ENCODE measurements at regions not wholly inside any gene's neighbourhood (a gene's known extent, or its start where the extent isn't known, plus 50 kb on each side); places are given as distances from the start of the nearest gene placed in this dataset.
"Not testable (repeated sequence)": the region's sequence is repeated elsewhere in the genome, so short reads cannot be mapped to it uniquely, and the experiment has no call there.

GRCh38 chrX:66902081-66902480 is 263.2 kb upstream of the EDA2R start:
- DNase-seq: no peak

GRCh38 chrX:66900886-66901285 is 262.0 kb upstream of the EDA2R start:
- no peak for DNase-seq

- no peak for DNase-seq
These were observed 253.1 kb upstream of the EDA2R start for GRCh38 chrX:66892004-66892403.

- DNase-seq: no peak
These were observed 250.5 kb upstream of the EDA2R start for GRCh38 chrX:66889418-66889817.

GRCh38 chrX:66882101-66882500 is 243.2 kb upstream of the EDA2R start:
- DNase-seq: no peak

GRCh38 chrX:66876776-66877175 is 237.9 kb upstream of the EDA2R start:
- DNase-seq: no peak

GRCh38 chrX:66872771-66873170 is 233.9 kb upstream of the EDA2R start:
- DNase-seq: no peak

- no peak for DNase-seq
These were observed 224.8 kb upstream of the EDA2R start for GRCh38 chrX:66863721-66864120.

- no peak for DNase-seq
These were observed 194.5 kb upstream of the EDA2R start for GRCh38 chrX:66833426-66833825.

GRCh38 chrX:66815227-66815626 is 176.3 kb upstream of the EDA2R start:
- DNase-seq: no peak

- not testable (repeated sequence) for DNase-seq
These were observed 155.6 kb upstream of the EDA2R start for GRCh38 chrX:66794514-66794913.

- no peak for DNase-seq
These were observed 127.4 kb upstream of the EDA2R start for GRCh38 chrX:66766318-66766717.

GRCh38 chrX:66760651-66761050 is 121.8 kb upstream of the EDA2R start:
- DNase-seq: no peak

- no peak for DNase-seq
These were observed 117.8 kb upstream of the EDA2R start for GRCh38 chrX:66756717-66757116.

- DNase-seq: no peak
These were observed 112.4 kb upstream of the EDA2R start for GRCh38 chrX:66751136-66751782.

GRCh38 chrX:66744519-66744918 is 105.6 kb upstream of the EDA2R start:
- DNase-seq: not testable (repeated sequence)

- DNase-seq: peak; percentile 10
These were observed 92.5 kb upstream of the EDA2R start for GRCh38 chrX:66731398-66731797.

- peak; percentile 87 for DNase-seq
These were observed 90.0 kb upstream of the EDA2R start for GRCh38 chrX:66728818-66729271.

- no peak for DNase-seq
These were observed 79.0 kb upstream of the EDA2R start for GRCh38 chrX:66717926-66718325.

GRCh38 chrX:66698273-66699204 is 59.7 kb upstream of the EDA2R start:
- DNase-seq: no peak

- not testable (repeated sequence) for DNase-seq
These were observed 53.6 kb upstream of the EDA2R start for GRCh38 chrX:66692512-66692911.
